GM12878 (cell line): ENCODE measurements at regions not wholly inside any gene's neighbourhood (a gene's known extent, or its start where the extent isn't known, plus 50 kb on each side); places are given as distances from the start of the nearest gene placed in this dataset.
"Not testable (repeated sequence)": the region's sequence is repeated elsewhere in the genome, so short reads cannot be mapped to it uniquely, and the experiment has no call there.

Experiments used
- ATAC-seq: fragments of 200-7000 bp; cut with Tn5 transposase; 3 replicates; pipeline ENCODE4 v1.9.1; 2020; ENCODE audit warnings: mild to moderate bottlenecking, moderate library complexity
- BruUV-seq: library from RNA; stranded (reverse); fragments of 400-500 nt; replicated peaks from 2 replicates; lab custom pipeline; 2021; lab: Mats Ljungman, UMichigan
- CTCF ChIA-PET: fragments of 300-600 bp; sonication (Branson Sonifier 250); formaldehyde crosslinking; extraction: SDS; loops from one replicate; lab custom pipeline; 2021; ENCODE audit warnings: inconsistent platforms; lab: Yijun Ruan, JAX
- POLR2A ChIA-PET: fragments of 350-600 bp; formaldehyde crosslinking; extraction: SDS; loops from one replicate; lab custom pipeline; 2021; ENCODE audit warnings: inconsistent platforms; lab: Charles Lee
- RAD21 ChIA-PET: fragments of 300-600 bp; sonication (Branson Sonifier 250); formaldehyde crosslinking; loops from one replicate; lab custom pipeline; 2023; ENCODE audit warnings: antibody characterized with exemption; ENCODE audit not compliant: unreplicated experiment; lab: Charles Lee
- SMC1A ChIA-PET: fragments of 300-600 bp; sonication (Branson Sonifier 250); formaldehyde crosslinking; loops from one replicate; lab custom pipeline; 2023; ENCODE audit not compliant: unreplicated experiment, uncharacterized antibody; lab: Charles Lee
- DNase-seq: peaks from one replicate; pipeline ENCODE4 v3.0.0-alpha.2; 2011; ENCODE audit warnings: low read depth, low spot score
- FAIRE-seq: peaks from 3 replicates; lab custom pipeline; 2011; peaks lifted over from hg19 to GRCh38; lab: Jason Lieb, UNC
- H2AFZ ChIP-seq: 2 replicates; pipeline ENCODE4 v1.6.0; 2011; ENCODE audit warnings: low read depth, low read length, control low read depth; ENCODE audit not compliant: control insufficient read depth
- H3K27ac ChIP-seq: 2 replicates; pipeline ENCODE4 v1.5.1; 2011; ENCODE audit warnings: control low read depth; ENCODE audit not compliant: control insufficient read depth, insufficient read depth
- H3K27me3 ChIP-seq, 2 experiments: replicated peaks in 1 of 2; 2 replicates each; pipeline versions ENCODE4 v1.6.0 to v1.6.1; 2011; ENCODE audit warnings: low read length in 1 of 2; ENCODE audit not compliant: control insufficient read depth in 2 of 2, insufficient read depth in 2 of 2
- H3K36me3 ChIP-seq, 2 experiments: 2 replicates each; pipeline ENCODE4 v1.5.1; 2011; ENCODE audit warnings: low read length in 1 of 2; ENCODE audit not compliant: control insufficient read depth in 2 of 2, insufficient read depth in 2 of 2
- H3K4me1 ChIP-seq: 2 replicates; pipeline ENCODE4 v1.6.1; 2011; ENCODE audit warnings: mild to moderate bottlenecking, low read length, moderate library complexity, mixed read lengths; ENCODE audit not compliant: control insufficient read depth, insufficient read depth
- H3K4me2 ChIP-seq: 2 replicates; pipeline ENCODE4 v1.6.0; 2011; ENCODE audit warnings: control low read depth; ENCODE audit not compliant: control insufficient read depth, insufficient read depth
- H3K4me3 ChIP-seq: fragments of 200-600 bp; sonication (generic); 2 replicates; pipeline ENCODE4 v1.5.1; 2016
- H3K79me2 ChIP-seq: 2 replicates; pipeline ENCODE4 v1.6.0; 2011; ENCODE audit warnings: low read length; ENCODE audit not compliant: control insufficient read depth, insufficient read depth
- H3K9ac ChIP-seq: 2 replicates; pipeline ENCODE4 v1.8.0; 2011; ENCODE audit warnings: low read length, control low read depth, mixed read lengths; ENCODE audit not compliant: control insufficient read depth, insufficient read depth
- H3K9me3 ChIP-seq: replicated peaks from 3 replicates; pipeline ENCODE4 v1.5.1; 2011; ENCODE audit warnings: mild to moderate bottlenecking, low read length; ENCODE audit not compliant: control insufficient read depth, insufficient read depth
- H4K20me1 ChIP-seq: 2 replicates; pipeline ENCODE4 v1.6.0; 2011; ENCODE audit not compliant: control insufficient read depth, insufficient read depth
- BMI1 ChIP-seq: fragments of 450-650 bp; IDR thresholded peaks from 2 replicates; pipeline ENCODE4 v1.6.1; 2016; ENCODE audit warnings: mild to moderate bottlenecking, moderate library complexity, borderline replicate concordance
- CEBPB ChIP-seq, 2 experiments: fragments of 150-350 bp in 1 of 2; IDR thresholded peaks; 2 replicates each; pipeline ENCODE4 v1.6.1; 2012 to 2014; ENCODE audit warnings: low read depth in 2 of 2, low read length in 2 of 2, borderline replicate concordance in 1 of 2, inconsistent platforms in 1 of 2
- CHD2 ChIP-seq: IDR thresholded peaks from 2 replicates; pipeline ENCODE4 v1.6.1; 2011; ENCODE audit warnings: low read depth, low read length, improper control_type of control experiment, borderline replicate concordance
- KLF5 ChIP-seq: fragments of 450-650 bp; IDR thresholded peaks from 2 replicates; pipeline ENCODE4 v1.6.1; 2014; ENCODE audit warnings: mild to moderate bottlenecking; ENCODE audit not compliant: partially characterized antibody
- MTA2 ChIP-seq: fragments of 450-650 bp; IDR thresholded peaks from 2 replicates; pipeline ENCODE4 v1.6.1; 2016; ENCODE audit warnings: low read depth, mild to moderate bottlenecking, moderate library complexity
- MXI1 ChIP-seq: fragments of 150-350 bp; IDR thresholded peaks from 2 replicates; pipeline ENCODE4 v1.6.1; 2011; ENCODE audit warnings: low read depth, mild to moderate bottlenecking, inconsistent platforms, low read length, improper control_type of control experiment
- PKNOX1 ChIP-seq: fragments of 450-650 bp; IDR thresholded peaks from 2 replicates; pipeline ENCODE4 v1.6.1; 2016; ENCODE audit warnings: mild to moderate bottlenecking
- POLR2AphosphoS5 ChIP-seq: IDR thresholded peaks from 2 replicates; pipeline ENCODE4 v1.6.1; 2011; ENCODE audit warnings: mild to moderate bottlenecking, low read length, inconsistent platforms
- SMARCA5 ChIP-seq: fragments of 450-650 bp; IDR thresholded peaks from 2 replicates; pipeline ENCODE4 v1.6.1; 2017; ENCODE audit warnings: mild to moderate bottlenecking
- SMC3 ChIP-seq: IDR thresholded peaks from 2 replicates; pipeline ENCODE4 v1.6.1; 2011; ENCODE audit warnings: low read length, improper control_type of control experiment, borderline replicate concordance
- STAT3 ChIP-seq: IDR thresholded peaks from 2 replicates; pipeline ENCODE4 v1.6.1; 2011; ENCODE audit warnings: low read depth, low read length, improper control_type of control experiment
- TBL1XR1 ChIP-seq: IDR thresholded peaks from 2 replicates; pipeline ENCODE4 v1.6.1; 2012; ENCODE audit warnings: low read depth, low read length, improper control_type of control experiment
- ZBED1 ChIP-seq: IDR thresholded peaks from 2 replicates; pipeline ENCODE4 v1.6.1; 2016; ENCODE audit warnings: borderline replicate concordance
- WGBS: methylation state at CpG from one replicate; pipeline ENCODE4 v1.1.6; 2016; ENCODE audit warnings: low lambda C conversion rate; ENCODE audit not compliant: insufficient replicate concordance, insufficient coverage; ENCODE audit errors: missing lambda C conversion rate; 5-methylcytosine and 5-hydroxymethylcytosine counted together
- in situ Hi-C: fragments of 300-500 bp; cut with MboI; formaldehyde crosslinking; loops from 9 replicates; pipeline ENCODE4 v1.14.3; 2018; ENCODE audit warnings: mixed read lengths
- intact Hi-C: fragments of 100-400 bp; cut with micrococcal nuclease; formaldehyde crosslinking; loops from one replicate; pipeline ENCODE4 v1.14.2; 2022; ENCODE audit not compliant: unreplicated experiment

- 24% methylated on average over 8 of the region's 8 CpGs for WGBS
- ATAC-seq, result no peak
- H4K20me1 ChIP-seq, result no peaks in the 10 kb centered on the region
- BruUV-seq, result no TSS peak
- RAD21 ChIA-PET, result no interaction called here
- no peak overlapping the region for H2AFZ ChIP-seq
- H3K4me3 ChIP-seq, result no peak overlapping the region
- no peaks in the 10 kb centered on the region for H3K36me3 ChIP-seq
- TF ChIP-seq ZBED1 (no peak), SMC3 (no peak), MTA2 (no peak), CEBPB (IDR thresholded peaks at IDR 0.05; ENCODE audit: borderline replicate concordance in 1 of 2, low read depth in 2 of 2, low read length in 2 of 2) (no peak), CHD2 (no peak), STAT3 (no peak), MXI1 (no peak), KLF5 (no peak), TBL1XR1 (no peak), BMI1 (no peak), POLR2AphosphoS5 (no peak), PKNOX1 (no peak), SMARCA5 (no peak)
- TF ChIP-seq, all 136 proteins: peak for 0
- H3K27me3 ChIP-seq, result no peaks in the 10 kb centered on the region; a peak in 2 of 4 replicates
- SMC1A ChIA-PET, result no interaction called here
- H3K27ac ChIP-seq, result no peak overlapping the region
- H3K79me2 ChIP-seq, result no peaks in the 10 kb centered on the region
- intact Hi-C loops, result no loop called here
- in situ Hi-C loops, result no loop called here
- DNase-seq (no peak), FAIRE-seq (no peak)
- POLR2A ChIA-PET, result no interaction called here
- no peak overlapping the region for H3K4me2 ChIP-seq
- no peak overlapping the region for H3K9ac ChIP-seq
- CTCF ChIA-PET, result no interaction called here
- H3K9me3 ChIP-seq, result no peaks in the 10 kb centered on the region
- no peaks in the 10 kb centered on the region for H3K4me1 ChIP-seq
Measured at GRCh38 chr2:16025211-16025875, 85.0 kb downstream of the MYCN start.

- CTCF ChIA-PET, result interaction anchor here (1.1 kb wide), 1 partner anchor 388 kb away, joined by 3 read pairs; no protein-coding TSS in a partner anchor
- WGBS, result 31% methylated on average over 8 of the region's 8 CpGs
- H3K4me2 ChIP-seq, H3K27me3 ChIP-seq, DNase-seq, H3K9ac ChIP-seq, FAIRE-seq, H3K9me3 ChIP-seq, intact Hi-C loops, H3K36me3 ChIP-seq, H3K79me2 ChIP-seq, in situ Hi-C loops, H4K20me1 ChIP-seq, ATAC-seq, BruUV-seq, H3K27ac ChIP-seq, H3K4me3 ChIP-seq, H2AFZ ChIP-seq, POLR2A ChIA-PET, RAD21 ChIA-PET, H3K4me1 ChIP-seq, SMC1A ChIA-PET: not testable (repeated sequence)
Measured at GRCh38 chr2:16024628-16025027, 84.3 kb downstream of the MYCN start.
